T1000 (cell line): ENCODE measurements at regions not wholly inside any gene's neighbourhood (a gene's known extent, or its start where the extent isn't known, plus 50 kb on each side); places are given as distances from the start of the nearest gene placed in this dataset.
"Not testable (repeated sequence)": the region's sequence is repeated elsewhere in the genome, so short reads cannot be mapped to it uniquely, and the experiment has no call there.

ENCODE experiments used
- DNase-seq: peaks from one replicate; lab custom pipeline; 2025; ENCODE audit warnings: mixed read lengths; lab: John Stamatoyannopoulos, UW

- no peak for DNase-seq
Observed at GRCh38 chr12:85574291-85574690, 261.9 kb downstream of the RASSF9 start.

- peak; percentile 12 for DNase-seq
Observed at GRCh38 chr12:85575120-85576096, 260.8 kb downstream of the RASSF9 start.

- no peak for DNase-seq
Observed at GRCh38 chr12:85580562-85581168, 255.5 kb downstream of the RASSF9 start.

GRCh38 chr12:85587158-85587557 is 249.1 kb downstream of the RASSF9 start:
- no peak for DNase-seq

GRCh38 chr12:85588221-85588620 is 248.0 kb downstream of the RASSF9 start:
- DNase-seq = no peak

- no peak for DNase-seq
Observed at GRCh38 chr12:85600841-85601240, 235.4 kb downstream of the RASSF9 start.

GRCh38 chr12:85603556-85603955 is 232.7 kb downstream of the RASSF9 start:
- no peak for DNase-seq

GRCh38 chr12:85606455-85606854 is 229.8 kb downstream of the RASSF9 start:
- DNase-seq = no peak

- no peak for DNase-seq
Observed at GRCh38 chr12:85609778-85610177, 226.4 kb downstream of the RASSF9 start.

GRCh38 chr12:85610194-85610593 is 226.0 kb downstream of the RASSF9 start:
- no peak for DNase-seq

GRCh38 chr12:85616201-85616600 is 220.0 kb downstream of the RASSF9 start:
- DNase-seq = no peak

- DNase-seq = no peak
Observed at GRCh38 chr12:85617307-85618091, 218.7 kb downstream of the RASSF9 start.

GRCh38 chr12:85621041-85621440 is 215.2 kb downstream of the RASSF9 start:
- no peak for DNase-seq

- DNase-seq = no peak
Observed at GRCh38 chr12:85623763-85624162, 212.4 kb downstream of the RASSF9 start.

- no peak for DNase-seq
Observed at GRCh38 chr12:85625467-85625866, 210.7 kb downstream of the RASSF9 start.

- DNase-seq = no peak
Observed at GRCh38 chr12:85626001-85626783, 210.0 kb downstream of the RASSF9 start.

- DNase-seq = no peak
Observed at GRCh38 chr12:85626784-85627171, 209.4 kb downstream of the RASSF9 start.

- DNase-seq = peak; percentile 16
Observed at GRCh38 chr12:85627584-85627983, 208.6 kb downstream of the RASSF9 start.

GRCh38 chr12:85628562-85628961 is 207.6 kb downstream of the RASSF9 start:
- not testable (repeated sequence) for DNase-seq

- no peak for DNase-seq
Observed at GRCh38 chr12:85630851-85631250, 205.4 kb downstream of the RASSF9 start.

- no peak for DNase-seq
Observed at GRCh38 chr12:85632390-85632789, 203.8 kb downstream of the RASSF9 start.

GRCh38 chr12:85633491-85633890 is 202.7 kb downstream of the RASSF9 start:
- DNase-seq = no peak
